ENCODE measurements at regions not wholly inside any gene's neighbourhood (a gene's known extent, or its start where the extent isn't known, plus 50 kb on each side); places are given as distances from the start of the nearest gene placed in this dataset.

- no peak for FAIRE-seq
These were observed 59.6 kb upstream of the ESR1 start for GRCh38 chr6:151747896-151748295.

GRCh38 chr6:151749341-151749740 lies 58.1 kb upstream of the ESR1 start:
- FAIRE-seq: no peak
- no peak for DNase-seq (ENCODE audit: insufficient read length, low spot score)

More at GRCh38 chr6:151747896-151748295, 59.6 kb upstream of the ESR1 start:
- no peak for DNase-seq (ENCODE audit: insufficient read length, low spot score)

- DNase-seq (ENCODE audit: insufficient read length, low spot score): no peak
- FAIRE-seq: no peak
These were observed 53.9 kb upstream of the ESR1 start for GRCh38 chr6:151753581-151753980.

- DNase-seq (ENCODE audit: insufficient read length, low spot score) (peak; percentile 15), FAIRE-seq (peak; percentile 84)
These were observed 50.0 kb upstream of the ESR1 start for GRCh38 chr6:151757506-151757955.

Data from GM19239 (cell line).